K562 (cell line): ENCODE measurements at regions not wholly inside any gene's neighbourhood (a gene's known extent, or its start where the extent isn't known, plus 50 kb on each side); places are given as distances from the start of the nearest gene placed in this dataset.
A peak's percentile ranks its signal among the peaks of the same experiment; 100 is the strongest.

Experiments
- ATAC-seq: fragments of 200-7000 bp; cut with Tn5 transposase; 3 replicates; pipeline ENCODE4 v1.9.1; 2020; ENCODE audit warnings: moderate library complexity
- BruUV-seq: library from RNA; stranded (reverse); fragments of 400-500 nt; replicated peaks from 2 replicates; lab custom pipeline; 2021; lab: Mats Ljungman, UMichigan
- CTCF ChIA-PET: fragments of 300-600 bp; formaldehyde crosslinking; extraction: SDS; loops from one replicate; lab custom pipeline; 2021; ENCODE audit warnings: low intra/inter-chr PET ratio; lab: Yijun Ruan, JAX
- POLR2A ChIA-PET: fragments of 300-600, 350-650 bp; sonication (Branson Sonifier 250); formaldehyde crosslinking; extraction: SDS; loops from one replicate; lab custom pipeline; 2021; ENCODE audit warnings: antibody characterized with exemption, inconsistent platforms; lab: Yijun Ruan, JAX
- DNase-seq, 4 experiments: peaks; one replicate each; pipeline versions ENCODE4 v3.0.0 to v3.0.0-alpha.2; 2011 to 2018; ENCODE audit warnings: low spot score in 3 of 4, mixed read lengths in 3 of 4; ENCODE audit errors: extremely low read depth in 1 of 4
- FAIRE-seq: peaks from 2 replicates; lab custom pipeline; 2011; peaks lifted over from hg19 to GRCh38; lab: Jason Lieb, UNC
- H2AFZ ChIP-seq: 2 replicates; pipeline ENCODE4 v1.6.0; 2011; ENCODE audit warnings: low read depth, low read length, control low read depth, inconsistent platforms
- H3K27ac ChIP-seq: fragments of 200-600 bp; 3 replicates; pipeline ENCODE4 v1.8.0; 2011; ENCODE audit warnings: low read depth, mild to moderate bottlenecking, control low read depth, inconsistent platforms, low read length, moderate library complexity, mixed read lengths; ENCODE audit errors: extremely low read depth
- H3K27me3 ChIP-seq, 2 experiments: fragments of 300-600 bp in 1 of 2; 2 replicates in 1 of 2; 3 replicates in 1 of 2; pipeline versions ENCODE4 v1.6.0 to v1.8.0; 2011; ENCODE audit warnings: inconsistent platforms in 2 of 2, low read length in 2 of 2, mild to moderate bottlenecking in 1 of 2, mixed read lengths in 1 of 2, moderate library complexity in 1 of 2; ENCODE audit not compliant: control insufficient read depth in 2 of 2, insufficient read depth in 2 of 2
- H3K36me3 ChIP-seq: fragments of 300-600 bp; 3 replicates; pipeline ENCODE4 v1.8.0; 2011; ENCODE audit warnings: mild to moderate bottlenecking, low read length, inconsistent platforms; ENCODE audit not compliant: control insufficient read depth, insufficient read depth
- H3K4me1 ChIP-seq, 2 experiments: fragments of 200-600 bp in 1 of 2; replicated peaks in 1 of 2; 2 replicates in 1 of 2; 3 replicates in 1 of 2; pipeline versions ENCODE4 v1.5.1 to v1.8.0; 2011; ENCODE audit warnings: inconsistent platforms in 2 of 2, low read length in 2 of 2, mild to moderate bottlenecking in 1 of 2, mixed read lengths in 1 of 2, moderate library complexity in 1 of 2; ENCODE audit not compliant: control insufficient read depth in 2 of 2, insufficient read depth in 2 of 2
- H3K4me2 ChIP-seq: 2 replicates; pipeline ENCODE4 v1.6.1; 2011; ENCODE audit warnings: low read length, control low read depth, inconsistent platforms, mixed read lengths; ENCODE audit not compliant: insufficient read depth
- H3K4me3 ChIP-seq: fragments of 200-600 bp; sonication (generic), shearing (Covaris generic); 2 replicates; pipeline ENCODE4 v1.5.1; 2016; ENCODE audit warnings: control low read depth, inconsistent platforms
- H3K79me2 ChIP-seq: fragments of 200-600 bp; 3 replicates; pipeline ENCODE4 v1.8.0; 2011; ENCODE audit warnings: low read length, inconsistent platforms; ENCODE audit not compliant: control insufficient read depth, insufficient read depth
- H3K9ac ChIP-seq, 2 experiments: 2 replicates each; pipeline versions ENCODE4 v1.6.0 to v1.6.1; 2011; ENCODE audit warnings: low read depth in 2 of 2, low read length in 2 of 2, control low read depth in 1 of 2, inconsistent platforms in 1 of 2, mild to moderate bottlenecking in 1 of 2, mixed read lengths in 1 of 2; ENCODE audit not compliant: insufficient read depth in 1 of 2
- H3K9me1 ChIP-seq: one replicate; pipeline ENCODE4 v1.6.0; 2011; ENCODE audit warnings: inconsistent platforms, mild to moderate bottlenecking, low read length, moderate library complexity; ENCODE audit not compliant: control insufficient read depth, insufficient read depth
- H3K9me3 ChIP-seq: replicated peaks from 2 replicates; pipeline ENCODE4 v1.5.1; 2011; ENCODE audit warnings: low read depth, low read length, inconsistent platforms; ENCODE audit not compliant: control insufficient read depth, insufficient read depth
- H4K20me1 ChIP-seq: replicated peaks from 2 replicates; pipeline ENCODE4 v1.6.1; 2011; ENCODE audit warnings: low read length, inconsistent platforms, mixed read lengths; ENCODE audit not compliant: control insufficient read depth, insufficient read depth
- BCOR ChIP-seq: fragments of 450-650 bp; IDR thresholded peaks from 2 replicates; pipeline ENCODE4 v1.6.1; 2016
- BRCA1 ChIP-seq, 2 experiments: fragments of 450-650 bp in 1 of 2; sonication (generic) in 1 of 2; formaldehyde crosslinking in 1 of 2; IDR thresholded peaks; 2 replicates each; pipeline versions ENCODE4 v1.5.0 to v1.6.1; 2017 to 2020; ENCODE audit warnings: mild to moderate bottlenecking in 1 of 2, missing genetic modification reagents in 1 of 2
- CHD4 ChIP-seq: fragments of 200-600 bp; sonication (generic); IDR thresholded peaks from 3 replicates; pipeline ENCODE4 v1.6.1; 2012; ENCODE audit warnings: low read depth, mild to moderate bottlenecking, mixed read lengths, low read length, inconsistent platforms; ENCODE audit not compliant: insufficient read depth, insufficient replicate concordance, poor library complexity, severe bottlenecking
- FOXJ3 ChIP-seq: sonication (generic); formaldehyde crosslinking; IDR thresholded peaks from 2 replicates; pipeline ENCODE4 v1.4.0; 2020; ENCODE audit warnings: mild to moderate bottlenecking, missing genetic modification reagents
- GATAD2A ChIP-seq: fragments of 450-650 bp; IDR thresholded peaks from 2 replicates; pipeline ENCODE4 v1.6.1; 2017
- HDAC2 ChIP-seq: fragments of 450-650 bp; IDR thresholded peaks from 2 replicates; pipeline ENCODE4 v1.6.1; 2016; ENCODE audit warnings: mild to moderate bottlenecking
- HNRNPL ChIP-seq: fragments of 200-400 bp; formaldehyde crosslinking; IDR thresholded peaks from 2 replicates; pipeline ENCODE4 v1.6.1; 2017; ENCODE audit warnings: low read depth, mild to moderate bottlenecking, low read length
- HOXB6 ChIP-seq: fragments of 250-450 bp; sonication (Bioruptor Pico); IDR thresholded peaks from 2 replicates; pipeline ENCODE4 v1.5.1; 2022; ENCODE audit warnings: mild to moderate bottlenecking, borderline replicate concordance
- KDM1A ChIP-seq, 2 experiments: fragments of 450-650 bp; IDR thresholded peaks; 2 replicates each; pipeline ENCODE4 v1.6.1; 2016; ENCODE audit warnings: mild to moderate bottlenecking in 2 of 2
- MCM5 ChIP-seq: fragments of 450-650 bp; IDR thresholded peaks from 2 replicates; pipeline ENCODE4 v1.6.1; 2016; ENCODE audit warnings: low read depth
- NFIC ChIP-seq: fragments of 450-650 bp; IDR thresholded peaks from 2 replicates; pipeline ENCODE4 v1.6.1; 2017; ENCODE audit warnings: mild to moderate bottlenecking, inconsistent platforms
- RBM15 ChIP-seq: fragments of 200-400 bp; formaldehyde crosslinking; IDR thresholded peaks from 2 replicates; pipeline ENCODE4 v1.6.1; 2018; ENCODE audit warnings: mild to moderate bottlenecking, low read length, moderate library complexity; ENCODE audit not compliant: insufficient read depth
- RBM25 ChIP-seq: fragments of 200-400 bp; formaldehyde crosslinking; IDR thresholded peaks from 2 replicates; pipeline ENCODE4 v1.6.1; 2018; ENCODE audit warnings: low read length, low read depth, moderate library complexity; ENCODE audit not compliant: severe bottlenecking
- RCOR1 ChIP-seq, 2 experiments: IDR thresholded peaks; 2 replicates each; pipeline ENCODE4 v1.6.1; 2012; ENCODE audit warnings: low read depth in 2 of 2, low read length in 2 of 2, borderline replicate concordance in 1 of 2, improper control_type of control experiment in 1 of 2
- SMARCA5 ChIP-seq: fragments of 450-650 bp; IDR thresholded peaks from 2 replicates; pipeline ENCODE4 v1.6.1; 2016
- SUPT5H ChIP-seq: fragments of 450-650 bp; IDR thresholded peaks from 2 replicates; pipeline ENCODE4 v1.6.1; 2016
- ZFP36 ChIP-seq: fragments of 150-350 bp; IDR thresholded peaks from 2 replicates; pipeline ENCODE4 v1.6.1; 2018; ENCODE audit warnings: low read length, low read depth; ENCODE audit not compliant: partially characterized antibody
- WGBS: fragments of 100-300 bp; shearing (Covaris generic); methylation state at CpG from one replicate; pipeline ENCODE4 v1.1.6; 2016; ENCODE audit warnings: low coverage, mixed read lengths; ENCODE audit not compliant: insufficient coverage; ENCODE audit errors: missing lambda C conversion rate; 5-methylcytosine and 5-hydroxymethylcytosine counted together
- in situ Hi-C: fragments of 300-500 bp; cut with MboI; formaldehyde crosslinking; loops from 4 replicates; pipeline ENCODE4 v1.15.0; 2018; ENCODE audit warnings: inconsistent platforms, mixed read lengths
- intact Hi-C: fragments of 100-400 bp; cut with micrococcal nuclease; formaldehyde crosslinking; loops from 2 replicates; pipeline ENCODE4 v1.14.2; 2022
- TF ChIP-seq, protein P1 (sequence below): sonication (generic); formaldehyde crosslinking; IDR thresholded peaks from 2 replicates; pipeline ENCODE4 v1.8.0; 2022; ENCODE audit warnings: mild to moderate bottlenecking, missing genetic modification reagents, borderline replicate concordance
- TF ChIP-seq, protein P2 (sequence below): sonication (generic); formaldehyde crosslinking; IDR thresholded peaks from 2 replicates; pipeline ENCODE4 v1.8.0; 2022; ENCODE audit warnings: mild to moderate bottlenecking, missing genetic modification reagents

DNA sequence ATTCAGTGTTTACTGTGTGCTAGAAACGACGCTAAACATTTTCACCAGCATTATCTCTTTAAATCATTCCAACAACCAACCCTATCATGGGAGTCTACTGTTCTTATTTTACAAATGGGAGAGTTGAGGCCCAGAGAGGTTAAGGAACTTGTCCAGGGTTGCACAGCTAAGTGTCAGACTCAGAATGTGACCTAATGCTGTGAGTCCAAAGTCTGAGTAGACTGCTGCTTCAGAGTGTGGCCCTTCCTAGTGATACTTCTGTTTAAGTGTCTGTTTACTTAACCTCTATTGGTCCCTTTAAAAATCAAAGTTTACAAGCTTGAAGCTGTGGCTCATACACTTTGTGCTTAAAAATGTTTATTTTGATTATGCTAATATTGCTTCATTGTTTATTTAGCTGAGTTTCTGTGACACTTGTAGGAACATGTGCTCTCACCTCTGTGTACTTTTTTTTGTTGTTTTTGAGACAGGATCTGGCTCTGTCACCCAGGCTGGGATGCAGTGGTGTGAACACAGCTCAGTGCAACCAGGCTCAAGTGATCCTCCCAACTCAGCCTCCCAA lies 84.4 kb upstream of the SYPL1 start:
- in situ Hi-C loops, result no loop called here
- Histone ChIP-seq H3K9me1 (no peaks in the 10 kb centered on the region), H3K4me1 (peaks cover 2 to 11% of the 10 kb centered on the region in 2 experiments; a peak in 4 of 5 replicates), H3K27me3 (peaks cover 0 to 14% of the 10 kb centered on the region in 2 experiments; a peak in 3 of 5 replicates), H3K27ac (no peak overlapping the region), H3K4me2 (no peak overlapping the region), H2AFZ (no peak overlapping the region), H3K9ac (no peak overlapping the region), H3K79me2 (no peaks in the 10 kb centered on the region), H3K4me3 (no peak overlapping the region), H4K20me1 (no peaks in the 10 kb centered on the region), H3K36me3 (no peaks in the 10 kb centered on the region), H3K9me3 (no peaks in the 10 kb centered on the region)
- DNase-seq (no peak), FAIRE-seq (no peak), ATAC-seq (no peak)
- BruUV-seq, result no TSS peak
- intact Hi-C loops, result no loop called here
- ChIA-PET POLR2A (interaction anchor here (0.6 to 1.0 kb wide), 3 partner anchors 16 to 79 kb away, joined by 3 to 4 read pairs (median 3); no protein-coding TSS in a partner anchor), CTCF (no interaction called here)
- WGBS, result 45% methylated on average over 2 of the region's 2 CpGs
- TF ChIP-seq FOXJ3 (CRISPR knock-in tag) (no peak), GATAD2A (no peak), BRCA1 (IDR thresholded peaks at IDR 0.05) (no peak), BRCA1 (CRISPR knock-in tag; IDR thresholded peaks at IDR 0.05) (no peak), RBM15 (no peak), ZFP36 (peak; percentile 91), NFIC (no peak), KDM1A (IDR thresholded peaks at IDR 0.05) (peak; percentile 62 to 80; a peak in 3 of 4 replicates), HOXB6 (no peak), HNRNPL (no peak), MCM5 (no peak), CHD4 (peak; percentile 87), SMARCA5 (0 out of 2 replicates have a peak, but pooled peaks have one; percentile 66), RBM25 (peak; percentile 96), SUPT5H (no peak), RCOR1 (IDR thresholded peaks at IDR 0.05; ENCODE audit: borderline replicate concordance in 1 of 2, low read depth in 2 of 2, low read length in 2 of 2) (peak; percentile 10 to 67; a peak in 2 of 4 replicates), BCOR (peak; percentile 95), HDAC2 (peak; percentile 75; the same call in 1 of the 2 replicates)
- TF ChIP-seq, protein P1, sequence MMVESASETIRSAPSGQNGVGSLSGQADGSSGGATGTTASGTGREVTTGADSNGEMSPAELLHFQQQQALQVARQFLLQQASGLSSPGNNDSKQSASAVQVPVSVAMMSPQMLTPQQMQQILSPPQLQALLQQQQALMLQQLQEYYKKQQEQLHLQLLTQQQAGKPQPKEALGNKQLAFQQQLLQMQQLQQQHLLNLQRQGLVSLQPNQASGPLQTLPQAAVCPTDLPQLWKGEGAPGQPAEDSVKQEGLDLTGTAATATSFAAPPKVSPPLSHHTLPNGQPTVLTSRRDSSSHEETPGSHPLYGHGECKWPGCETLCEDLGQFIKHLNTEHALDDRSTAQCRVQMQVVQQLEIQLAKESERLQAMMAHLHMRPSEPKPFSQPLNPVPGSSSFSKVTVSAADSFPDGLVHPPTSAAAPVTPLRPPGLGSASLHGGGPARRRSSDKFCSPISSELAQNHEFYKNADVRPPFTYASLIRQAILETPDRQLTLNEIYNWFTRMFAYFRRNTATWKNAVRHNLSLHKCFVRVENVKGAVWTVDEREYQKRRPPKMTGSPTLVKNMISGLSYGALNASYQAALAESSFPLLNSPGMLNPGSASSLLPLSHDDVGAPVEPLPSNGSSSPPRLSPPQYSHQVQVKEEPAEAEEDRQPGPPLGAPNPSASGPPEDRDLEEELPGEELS, result no peak
- TF ChIP-seq, protein P2, sequence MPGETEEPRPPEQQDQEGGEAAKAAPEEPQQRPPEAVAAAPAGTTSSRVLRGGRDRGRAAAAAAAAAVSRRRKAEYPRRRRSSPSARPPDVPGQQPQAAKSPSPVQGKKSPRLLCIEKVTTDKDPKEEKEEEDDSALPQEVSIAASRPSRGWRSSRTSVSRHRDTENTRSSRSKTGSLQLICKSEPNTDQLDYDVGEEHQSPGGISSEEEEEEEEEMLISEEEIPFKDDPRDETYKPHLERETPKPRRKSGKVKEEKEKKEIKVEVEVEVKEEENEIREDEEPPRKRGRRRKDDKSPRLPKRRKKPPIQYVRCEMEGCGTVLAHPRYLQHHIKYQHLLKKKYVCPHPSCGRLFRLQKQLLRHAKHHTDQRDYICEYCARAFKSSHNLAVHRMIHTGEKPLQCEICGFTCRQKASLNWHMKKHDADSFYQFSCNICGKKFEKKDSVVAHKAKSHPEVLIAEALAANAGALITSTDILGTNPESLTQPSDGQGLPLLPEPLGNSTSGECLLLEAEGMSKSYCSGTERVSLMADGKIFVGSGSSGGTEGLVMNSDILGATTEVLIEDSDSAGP (CRISPR knock-in tag), result 0 out of 2 replicates have a peak, but pooled peaks have one; percentile 21
